CMK (cell line): ENCODE measurements at regions not wholly inside any gene's neighbourhood (a gene's known extent, or its start where the extent isn't known, plus 50 kb on each side); places are given as distances from the start of the nearest gene placed in this dataset.

Source experiments
- DNase-seq: peaks from one replicate; pipeline ENCODE4 v3.0.0-alpha.2; 2010; ENCODE audit warnings: low read depth

GRCh38 chr4:30600246-30601017, 119.7 kb upstream of the PCDH7 start:
- DNase-seq: no peak

- DNase-seq: no peak
Measured at GRCh38 chr4:30601070-30601865, 118.9 kb upstream of the PCDH7 start.

GRCh38 chr4:30605616-30606190, 114.5 kb upstream of the PCDH7 start:
- no peak for DNase-seq

GRCh38 chr4:30610361-30610760, 109.8 kb upstream of the PCDH7 start:
- no peak for DNase-seq

GRCh38 chr4:30614771-30615170, 105.4 kb upstream of the PCDH7 start:
- DNase-seq: no peak

GRCh38 chr4:30616942-30617646, 103.1 kb upstream of the PCDH7 start:
- DNase-seq: no peak

GRCh38 chr4:30617836-30618235, 102.3 kb upstream of the PCDH7 start:
- DNase-seq: no peak

GRCh38 chr4:30619679-30620078, 100.5 kb upstream of the PCDH7 start:
- no peak for DNase-seq

- no peak for DNase-seq
Measured at GRCh38 chr4:30620711-30621110, 99.5 kb upstream of the PCDH7 start.

GRCh38 chr4:30630431-30630830, 89.7 kb upstream of the PCDH7 start:
- DNase-seq: no peak

GRCh38 chr4:30632751-30633150, 87.4 kb upstream of the PCDH7 start:
- DNase-seq: no peak

- DNase-seq: no peak
Measured at GRCh38 chr4:30641345-30641744, 78.8 kb upstream of the PCDH7 start.

- DNase-seq: no peak
Measured at GRCh38 chr4:30642567-30642966, 77.6 kb upstream of the PCDH7 start.

- no peak for DNase-seq
Measured at GRCh38 chr4:30653291-30653690, 66.9 kb upstream of the PCDH7 start.

- no peak for DNase-seq
Measured at GRCh38 chr4:30656828-30657227, 63.3 kb upstream of the PCDH7 start.

- DNase-seq: no peak
Measured at GRCh38 chr4:30667919-30668318, 52.2 kb upstream of the PCDH7 start.

- no peak for DNase-seq
Measured at GRCh38 chr4:30670206-30670605, 50.0 kb upstream of the PCDH7 start.
